Gastrocnemius medialis (tissue), 4 donors: ENCODE measurements at regions not wholly inside any gene's neighbourhood (a gene's known extent, or its start where the extent isn't known, plus 50 kb on each side); places are given as distances from the start of the nearest gene placed in this dataset.

ENCODE experiments used
- POLR2A ChIP-seq, 2 donors: fragments of 450-650 bp; IDR thresholded peaks; one replicate each; pipeline ENCODE4 v1.6.1; 2017; ENCODE audit warnings: antibody characterized with exemption in 2 of 2, mild to moderate bottlenecking in 2 of 2, moderate library complexity in 2 of 2
- TF ChIP-seq, protein P1 (sequence below), 5 experiments: fragments of 450-650 bp in 3 of 5; fragments of 200-600 bp in 2 of 5; sonication (generic) in 2 of 5; IDR thresholded peaks in 4 of 5; conservative IDR thresholded peaks in 1 of 5; 1 replicate in 4 of 5; 2 replicates in 1 of 5; pipeline ENCODE4 v1.5.1; 2016 to 2019; ENCODE audit warnings: antibody characterized with exemption in 5 of 5, mild to moderate bottlenecking in 3 of 5, moderate library complexity in 3 of 5

DNA sequence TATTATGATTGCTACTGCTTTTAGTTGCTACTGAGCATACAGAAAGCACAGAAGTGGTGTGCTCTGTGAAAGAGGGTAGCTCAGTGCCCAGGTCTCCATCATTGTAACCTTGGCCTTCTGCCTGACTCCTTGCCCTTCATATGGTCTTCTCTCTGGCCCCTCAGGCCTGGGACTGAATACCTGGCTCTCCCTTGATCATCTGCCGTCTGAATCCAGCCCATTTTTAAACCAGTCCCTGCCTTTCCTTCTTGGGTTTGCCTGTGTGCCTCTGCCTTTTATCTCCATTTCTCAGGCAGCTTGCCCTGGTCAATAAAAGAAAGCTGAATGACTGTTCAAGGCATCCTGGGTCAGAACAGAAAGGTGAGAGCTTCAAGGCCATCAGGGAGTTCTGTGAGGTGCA is 109.1 kb upstream of the ZNF438 start:
- TF ChIP-seq, protein P1, sequence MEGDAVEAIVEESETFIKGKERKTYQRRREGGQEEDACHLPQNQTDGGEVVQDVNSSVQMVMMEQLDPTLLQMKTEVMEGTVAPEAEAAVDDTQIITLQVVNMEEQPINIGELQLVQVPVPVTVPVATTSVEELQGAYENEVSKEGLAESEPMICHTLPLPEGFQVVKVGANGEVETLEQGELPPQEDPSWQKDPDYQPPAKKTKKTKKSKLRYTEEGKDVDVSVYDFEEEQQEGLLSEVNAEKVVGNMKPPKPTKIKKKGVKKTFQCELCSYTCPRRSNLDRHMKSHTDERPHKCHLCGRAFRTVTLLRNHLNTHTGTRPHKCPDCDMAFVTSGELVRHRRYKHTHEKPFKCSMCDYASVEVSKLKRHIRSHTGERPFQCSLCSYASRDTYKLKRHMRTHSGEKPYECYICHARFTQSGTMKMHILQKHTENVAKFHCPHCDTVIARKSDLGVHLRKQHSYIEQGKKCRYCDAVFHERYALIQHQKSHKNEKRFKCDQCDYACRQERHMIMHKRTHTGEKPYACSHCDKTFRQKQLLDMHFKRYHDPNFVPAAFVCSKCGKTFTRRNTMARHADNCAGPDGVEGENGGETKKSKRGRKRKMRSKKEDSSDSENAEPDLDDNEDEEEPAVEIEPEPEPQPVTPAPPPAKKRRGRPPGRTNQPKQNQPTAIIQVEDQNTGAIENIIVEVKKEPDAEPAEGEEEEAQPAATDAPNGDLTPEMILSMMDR (IDR thresholded peaks at IDR 0.05 in 4 of 5, conservative IDR thresholded peaks at IDR 0.05 in 1 of 5), result no peak
- no peak for TF ChIP-seq POLR2A (IDR thresholded peaks at IDR 0.05)
